IMR-90 (cell line): ENCODE measurements at regions not wholly inside any gene's neighbourhood (a gene's known extent, or its start where the extent isn't known, plus 50 kb on each side); places are given as distances from the start of the nearest gene placed in this dataset.

Source experiments
- CHD1 ChIP-seq: IDR thresholded peaks from 2 replicates; pipeline ENCODE4 v1.6.1; 2012; ENCODE audit warnings: low read depth, low read length, improper control_type of control experiment
- CTCF ChIP-seq: conservative IDR thresholded peaks from 2 replicates; pipeline ENCODE4 v1.5.1; 2012; ENCODE audit warnings: mild to moderate bottlenecking, low read depth, low read length, improper control_type of control experiment
- FOS ChIP-seq: fragments of 150-350 bp; IDR thresholded peaks from 2 replicates; pipeline ENCODE4 v1.6.1; 2016; ENCODE audit warnings: low read depth, low read length
- MAFK ChIP-seq: IDR thresholded peaks from 2 replicates; pipeline ENCODE4 v1.6.1; 2012; ENCODE audit warnings: low read depth, low read length, improper control_type of control experiment
- MAZ ChIP-seq: IDR thresholded peaks from 2 replicates; pipeline ENCODE4 v1.6.1; 2012; ENCODE audit warnings: low read depth, mild to moderate bottlenecking, low read length, improper control_type of control experiment, moderate library complexity, borderline replicate concordance
- POLR2A ChIP-seq: IDR thresholded peaks from 2 replicates; pipeline ENCODE4 v1.6.1; 2012; ENCODE audit warnings: mild to moderate bottlenecking, low read depth, low read length
- RAD21 ChIP-seq: IDR thresholded peaks from 2 replicates; pipeline ENCODE4 v1.6.1; 2012; ENCODE audit warnings: low read length, improper control_type of control experiment
- RCOR1 ChIP-seq: IDR thresholded peaks from 2 replicates; pipeline ENCODE4 v1.6.1; 2012; ENCODE audit warnings: mild to moderate bottlenecking, low read length, improper control_type of control experiment; ENCODE audit not compliant: insufficient replicate concordance
- RFX5 ChIP-seq: IDR thresholded peaks from 2 replicates; pipeline ENCODE4 v1.8.0; 2012; ENCODE audit warnings: low read depth, mild to moderate bottlenecking, low read length, moderate library complexity
- SMC3 ChIP-seq: fragments of 150-350 bp; IDR thresholded peaks from 2 replicates; pipeline ENCODE4 v1.6.1; 2016; ENCODE audit warnings: low read depth, mild to moderate bottlenecking, antibody characterized with exemption, low read length, moderate library complexity
- TF ChIP-seq, protein P1 (sequence below): fragments of 150-350 bp; IDR thresholded peaks from 2 replicates; pipeline ENCODE4 v1.6.1; 2016; ENCODE audit warnings: low read depth, mild to moderate bottlenecking, low read length, moderate library complexity, borderline replicate concordance

- TF ChIP-seq MAFK: no peak
- TF ChIP-seq CTCF: no peak
- TF ChIP-seq RFX5: no peak
- TF ChIP-seq POLR2A: no peak
- no peak for TF ChIP-seq RAD21
- TF ChIP-seq, protein P1, sequence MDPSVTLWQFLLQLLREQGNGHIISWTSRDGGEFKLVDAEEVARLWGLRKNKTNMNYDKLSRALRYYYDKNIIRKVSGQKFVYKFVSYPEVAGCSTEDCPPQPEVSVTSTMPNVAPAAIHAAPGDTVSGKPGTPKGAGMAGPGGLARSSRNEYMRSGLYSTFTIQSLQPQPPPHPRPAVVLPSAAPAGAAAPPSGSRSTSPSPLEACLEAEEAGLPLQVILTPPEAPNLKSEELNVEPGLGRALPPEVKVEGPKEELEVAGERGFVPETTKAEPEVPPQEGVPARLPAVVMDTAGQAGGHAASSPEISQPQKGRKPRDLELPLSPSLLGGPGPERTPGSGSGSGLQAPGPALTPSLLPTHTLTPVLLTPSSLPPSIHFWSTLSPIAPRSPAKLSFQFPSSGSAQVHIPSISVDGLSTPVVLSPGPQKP: no peak
- TF ChIP-seq RCOR1: no peak
- no peak for TF ChIP-seq SMC3
- TF ChIP-seq FOS: no peak
- TF ChIP-seq CHD1: no peak
- TF ChIP-seq MAZ: no peak
These were observed 63.9 kb upstream of the SPATA13 start for GRCh38 chr13:24096659-24097058.
